ENCODE measurements at regions not wholly inside any gene's neighbourhood (a gene's known extent, or its start where the extent isn't known, plus 50 kb on each side); places are given as distances from the start of the nearest gene placed in this dataset.

- TF ChIP-seq CTCF (IDR thresholded peaks at IDR 0.05; ENCODE audit: borderline replicate concordance, extremely low read depth, low read length, poor library complexity, severe bottlenecking) (no peak), EZH2 (IDR thresholded peaks at IDR 0.05; ENCODE audit: borderline replicate concordance, low read depth, low read length, severe bottlenecking) (no peak)
Measured at GRCh38 chrX:10072786-10073568, 83.8 kb upstream of the CLCN4 start.
